NOMO-1 treated with DMSO at 0.1 percent for 48 hours (cell line): ENCODE measurements at regions not wholly inside any gene's neighbourhood (a gene's known extent, or its start where the extent isn't known, plus 50 kb on each side); places are given as distances from the start of the nearest gene placed in this dataset.
"Not testable (repeated sequence)": the region's sequence is repeated elsewhere in the genome, so short reads cannot be mapped to it uniquely, and the experiment has no call there.

Source experiments
- DNase-seq: peaks from one replicate; lab custom pipeline; 2025; ENCODE audit not compliant: unreplicated experiment; lab: John Stamatoyannopoulos, UW

GRCh38 chr5:104472811-104473210, 910.2 kb upstream of the NUDT12 start:
- no peak for DNase-seq

- no peak for DNase-seq
Observed at GRCh38 chr5:104456122-104456521, 893.5 kb upstream of the NUDT12 start.

DNA sequence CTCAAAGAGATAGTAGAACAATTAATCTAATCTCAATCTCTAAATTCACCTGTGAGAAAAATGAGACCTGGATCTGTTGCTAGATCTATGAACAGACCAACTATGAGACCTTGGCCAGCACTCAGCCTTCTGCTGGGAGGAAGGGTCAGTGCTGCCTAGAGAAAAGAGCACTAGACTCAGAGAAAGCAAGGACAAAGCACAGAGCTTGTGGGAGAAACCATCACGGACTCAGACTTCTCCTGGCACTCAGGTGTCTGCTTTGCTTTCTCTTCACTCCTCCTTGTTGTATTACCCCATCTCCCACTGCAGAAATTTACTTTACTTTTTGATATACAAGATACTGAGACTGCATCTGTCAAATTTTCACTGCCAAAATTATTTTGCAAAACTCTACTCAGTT, 890.0 kb upstream of the NUDT12 start:
- no peak for DNase-seq

DNA sequence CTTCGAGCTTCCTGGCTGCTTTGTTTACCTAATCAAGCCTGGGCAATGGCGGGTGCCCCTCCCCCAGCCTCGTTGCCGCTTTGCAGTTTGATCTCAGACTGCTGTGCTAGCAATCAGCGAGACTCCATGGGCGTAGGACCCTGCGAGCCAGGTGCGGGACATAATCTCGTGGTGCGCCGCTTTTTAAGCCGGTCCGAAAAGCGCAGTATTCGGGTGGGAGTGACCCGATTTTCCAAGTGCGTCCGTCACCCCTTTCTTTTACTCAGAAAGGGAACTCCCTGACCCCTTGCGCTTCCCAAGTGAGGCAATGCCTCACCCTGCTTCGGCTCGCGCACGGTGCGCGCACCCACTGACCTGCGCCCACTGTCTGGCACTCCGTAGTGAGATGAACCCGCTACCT, 889.3 kb upstream of the NUDT12 start:
- not testable (repeated sequence) for DNase-seq

DNA sequence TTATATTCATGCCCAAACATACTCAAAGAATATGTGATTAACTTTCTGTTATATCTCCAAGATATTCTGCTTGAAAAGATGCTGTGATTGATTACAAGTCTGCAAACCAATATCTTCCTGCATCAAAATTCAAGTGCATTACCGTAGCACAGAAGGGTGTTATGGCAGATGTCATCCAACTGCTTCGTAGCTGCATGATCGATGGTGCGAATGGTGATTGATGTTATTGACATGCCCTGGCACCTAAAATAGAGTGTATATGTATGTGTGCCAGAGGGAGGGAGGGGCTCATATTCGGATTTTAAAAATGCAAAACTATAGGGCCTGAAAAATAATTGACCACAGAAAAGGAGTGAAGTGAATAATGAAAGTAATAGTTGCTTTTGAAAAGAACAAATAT, 882.1 kb upstream of the NUDT12 start:
- no peak for DNase-seq

GRCh38 chr5:104443706-104444105, 881.1 kb upstream of the NUDT12 start:
- no peak for DNase-seq

- no peak for DNase-seq
Observed at GRCh38 chr5:104431981-104432380, 869.4 kb upstream of the NUDT12 start.

DNA sequence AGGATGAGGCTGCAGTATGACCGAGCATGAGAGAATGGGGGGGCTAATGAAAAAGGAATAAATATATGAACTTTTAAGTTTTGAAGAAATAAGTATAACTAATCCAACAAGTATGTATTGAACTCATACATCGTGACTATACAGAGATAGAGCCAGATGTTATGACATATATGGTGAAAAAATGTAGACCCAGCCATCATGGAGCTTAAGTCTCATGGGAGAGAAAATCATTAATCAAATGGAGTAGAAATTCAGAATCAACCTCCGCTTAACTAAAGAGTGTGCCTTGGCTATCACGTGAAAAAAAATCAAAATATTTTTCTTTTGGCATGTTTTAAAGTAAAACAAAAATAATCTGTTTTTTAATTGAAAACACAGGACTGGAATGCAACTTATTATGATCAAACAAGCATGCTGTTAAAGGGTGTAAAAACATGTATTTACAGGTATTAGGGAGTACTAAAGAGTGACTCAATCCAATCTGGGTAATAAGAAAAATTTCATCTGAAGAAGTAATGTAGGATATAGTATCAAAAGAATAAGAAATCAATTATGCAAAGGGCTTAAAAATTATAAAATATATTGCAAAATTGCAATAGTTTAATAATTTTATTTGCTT, 868.5 kb upstream of the NUDT12 start:
- no peak for DNase-seq

DNA sequence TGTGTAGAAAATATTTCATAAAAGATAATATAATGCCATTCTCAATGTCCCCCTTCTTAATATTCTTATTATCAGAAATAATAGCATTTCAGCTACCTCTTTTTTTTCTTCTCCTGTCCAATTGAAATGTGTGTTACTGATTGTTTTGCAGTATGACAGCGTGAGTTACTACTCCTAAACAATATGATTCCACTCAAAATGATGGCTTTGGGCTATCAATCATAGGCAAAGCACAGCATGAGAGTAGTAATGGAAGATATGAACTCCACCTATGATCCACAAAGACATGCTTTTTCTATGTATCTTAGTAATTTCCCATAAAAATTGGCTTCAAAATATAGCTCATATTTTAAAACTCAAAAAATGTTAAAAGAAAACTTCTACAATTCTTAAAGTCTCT, 867.3 kb upstream of the NUDT12 start:
- DNase-seq = no peak

- DNase-seq = no peak
Observed at GRCh38 chr5:104421431-104421830, 858.8 kb upstream of the NUDT12 start.

DNA sequence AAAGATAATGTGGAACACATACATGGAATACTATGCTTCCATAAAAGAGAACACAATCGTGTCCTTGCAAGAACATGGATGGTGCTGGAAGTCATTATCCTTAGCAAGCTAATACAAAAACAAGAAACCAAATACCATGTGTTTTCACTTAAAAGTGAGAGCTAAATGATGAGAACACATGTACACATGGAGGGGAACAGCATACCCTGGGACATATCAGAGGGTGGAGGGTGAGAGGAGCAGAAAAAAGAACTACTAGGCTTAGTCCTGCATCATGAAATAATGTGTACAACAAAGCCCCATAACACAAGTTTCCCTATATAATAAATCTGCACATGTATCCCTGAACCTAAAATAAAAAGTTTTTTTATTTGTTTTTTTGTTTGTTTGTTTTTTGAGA, 855.5 kb upstream of the NUDT12 start:
- DNase-seq = no peak

DNA sequence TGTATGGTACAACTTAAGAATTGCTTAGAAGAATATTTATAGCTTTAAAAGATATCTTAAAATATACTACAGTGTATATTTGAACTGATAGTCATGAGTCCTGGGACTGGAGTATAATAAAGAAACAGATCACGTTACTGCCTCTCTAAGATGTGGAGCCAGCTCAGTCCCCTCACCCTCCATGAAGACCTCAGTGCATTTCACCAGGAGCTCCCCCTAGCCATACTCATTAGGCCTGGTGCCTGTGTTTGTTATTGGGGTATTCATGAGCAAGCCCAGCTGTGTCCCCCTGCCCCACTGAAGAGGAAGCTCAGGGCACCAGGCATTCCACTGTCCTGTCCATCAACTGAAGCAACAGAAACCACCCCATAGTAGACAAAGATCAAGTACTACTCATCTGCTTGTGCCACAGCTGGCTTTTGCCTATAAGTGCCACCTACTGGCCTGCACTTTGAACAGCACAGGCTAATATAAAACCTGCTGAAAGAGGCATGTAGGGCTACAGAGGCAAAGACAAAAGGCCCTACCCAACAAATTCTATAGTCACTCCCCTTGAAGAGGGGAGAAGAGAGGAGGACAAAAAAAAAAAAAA, 850.2 kb upstream of the NUDT12 start:
- DNase-seq = no peak

GRCh38 chr5:104400941-104401340, 838.4 kb upstream of the NUDT12 start:
- no peak for DNase-seq

DNA sequence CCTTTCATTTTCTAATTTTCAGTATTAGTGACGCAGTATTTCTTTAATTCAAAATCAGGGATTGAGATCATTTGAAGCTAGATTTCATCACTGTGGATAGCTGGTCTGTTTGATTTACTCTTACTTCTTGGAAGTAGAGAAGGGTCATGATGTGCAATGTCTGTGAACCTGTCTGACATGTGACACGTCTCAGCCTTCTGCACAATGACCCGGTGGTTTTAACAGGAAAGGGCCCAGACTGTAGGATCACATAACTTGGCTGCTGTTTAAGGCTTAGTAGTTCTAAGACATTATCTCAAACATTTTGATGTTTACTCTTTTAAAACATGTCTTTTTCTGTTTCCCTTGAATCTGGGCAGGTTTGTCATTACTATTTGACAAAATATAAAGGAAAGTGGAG, 823.3 kb upstream of the NUDT12 start:
- DNase-seq = no peak

DNA sequence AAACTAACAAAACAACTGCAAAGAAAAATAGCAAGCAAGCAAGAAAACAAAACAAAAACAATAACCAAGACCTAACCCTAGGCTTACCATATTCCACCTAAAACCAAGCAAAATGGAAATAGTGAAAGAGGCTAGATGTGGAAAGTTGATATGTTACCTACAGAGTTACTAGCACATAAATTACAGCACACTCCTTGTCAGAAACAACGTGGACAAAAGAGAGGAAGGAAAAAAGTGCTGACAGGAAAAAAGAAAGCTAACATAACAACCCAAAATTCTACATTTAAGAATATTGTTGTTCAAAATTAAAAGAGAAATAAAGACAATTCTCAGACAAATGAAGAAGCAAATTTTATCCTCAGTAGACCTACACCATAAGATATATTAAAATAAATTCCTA, 812.8 kb upstream of the NUDT12 start:
- DNase-seq = no peak

- DNase-seq = no peak
Observed at GRCh38 chr5:104372796-104373195, 810.2 kb upstream of the NUDT12 start.

- no peak for DNase-seq
Observed at GRCh38 chr5:104372376-104372775, 809.8 kb upstream of the NUDT12 start.

DNA sequence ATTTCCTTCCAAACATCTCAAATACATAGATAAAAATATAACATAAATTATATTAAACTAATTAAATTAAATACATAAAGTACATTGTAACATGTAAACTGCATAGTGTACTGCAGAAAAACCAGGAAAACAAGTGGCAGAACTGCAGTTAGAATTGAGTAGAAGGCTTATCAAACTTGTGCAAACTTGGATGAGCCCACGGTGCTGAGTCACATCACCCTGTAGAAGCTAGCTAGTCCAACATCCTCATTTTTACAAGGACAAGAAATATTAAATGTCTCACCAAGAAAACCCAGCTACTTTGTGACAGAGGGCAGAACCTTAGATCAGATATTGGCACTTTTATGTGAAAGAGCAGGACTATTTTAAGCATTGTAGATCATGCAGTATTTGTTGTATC, 807.9 kb upstream of the NUDT12 start:
- no peak for DNase-seq

GRCh38 chr5:104367978-104368377, 805.4 kb upstream of the NUDT12 start:
- DNase-seq = no peak

DNA sequence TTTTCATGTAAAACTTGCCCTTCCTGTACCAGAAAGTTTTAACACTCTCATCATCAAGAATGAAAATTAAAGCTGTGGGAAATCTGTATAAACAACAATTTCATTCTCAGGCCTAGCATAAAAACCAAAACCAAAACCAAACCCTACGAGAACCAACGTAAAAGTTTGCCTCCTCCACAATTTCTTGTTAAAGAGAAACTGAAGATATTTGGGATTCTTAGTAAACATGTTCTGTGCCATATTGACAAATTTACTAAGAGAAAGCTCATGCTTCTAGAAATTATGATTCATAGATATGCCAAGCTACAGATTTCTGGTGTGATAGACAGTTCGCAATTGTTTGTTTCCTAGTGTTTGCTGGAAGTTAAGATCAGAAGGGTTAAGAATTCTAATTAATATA, 801.0 kb upstream of the NUDT12 start:
- DNase-seq = no peak

DNA sequence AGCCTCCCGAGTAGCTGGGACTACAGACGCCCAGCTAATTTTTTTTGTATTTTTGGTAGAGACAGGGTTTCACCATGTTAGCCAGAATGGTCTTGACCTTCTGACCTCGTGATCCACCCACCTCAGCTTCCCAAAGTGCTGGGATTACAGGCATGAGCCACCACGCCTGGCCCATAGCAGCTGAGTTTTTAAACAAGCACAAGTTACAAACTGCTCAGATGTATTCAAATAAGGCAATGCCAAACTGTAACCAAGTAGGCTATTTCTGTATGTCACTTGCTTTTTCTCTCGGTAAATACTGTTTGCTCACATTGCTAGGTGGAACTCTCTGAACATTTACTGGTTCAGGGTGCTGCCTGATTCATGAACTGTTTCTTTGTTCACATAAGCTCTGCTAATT, 799.3 kb upstream of the NUDT12 start:
- no peak for DNase-seq

DNA sequence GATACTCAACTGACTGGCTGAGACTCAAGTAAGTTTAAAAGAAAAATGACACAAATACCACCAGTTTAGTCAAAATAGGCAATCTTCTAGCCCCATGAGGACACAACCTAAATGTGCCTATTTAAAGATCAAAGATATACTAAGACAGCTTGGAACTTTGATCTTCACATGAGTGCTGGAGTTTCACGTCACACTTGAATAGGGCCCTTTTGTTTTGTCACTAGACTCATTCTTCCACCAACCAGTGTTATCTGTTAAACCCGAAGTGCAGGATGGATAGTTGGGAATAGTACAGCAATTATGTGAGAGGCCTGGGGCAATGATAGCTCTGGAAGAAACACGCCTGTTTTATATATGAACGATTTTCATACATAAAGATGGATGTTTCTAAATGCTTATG, 792.8 kb upstream of the NUDT12 start:
- DNase-seq = no peak

DNA sequence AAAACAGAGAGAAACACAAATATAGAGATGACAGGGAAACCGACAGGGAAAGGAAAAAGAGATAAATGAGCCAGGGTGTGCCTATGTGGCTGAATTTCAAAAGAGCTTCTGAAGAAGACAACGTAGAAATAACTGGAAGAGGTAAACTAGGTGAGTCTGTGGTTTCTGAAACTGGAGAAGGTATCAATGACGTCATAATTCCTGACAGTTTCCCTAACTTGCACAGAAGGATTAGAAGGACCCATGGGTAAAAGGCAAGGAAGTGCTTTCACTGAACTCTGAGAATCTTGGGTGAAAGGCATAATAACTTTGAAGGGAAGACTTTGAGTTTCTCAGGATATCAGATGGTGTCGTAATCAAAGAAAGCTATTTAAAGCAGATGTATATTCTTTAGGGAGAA, 790.8 kb upstream of the NUDT12 start:
- DNase-seq = no peak
